ENCODE measurements at regions not wholly inside any gene's neighbourhood (a gene's known extent, or its start where the extent isn't known, plus 50 kb on each side); places are given as distances from the start of the nearest gene placed in this dataset.

- Histone ChIP-seq H3K36me3 (no peaks in the 10 kb centered on the region), H3K27ac (no peak overlapping the region), H3K9me3 (no peaks in the 10 kb centered on the region), H3K4me1 (peaks cover 0 to under 1% (median 0%) of the 10 kb centered on the region in 3 donors), H3K4me3 (no peak overlapping the region), H3K27me3 (no peaks in the 10 kb centered on the region)
- peak in 1 of 4 donors; percentile 36 for ATAC-seq
- no peak for TF ChIP-seq CTCF (IDR thresholded peaks at IDR 0.05)
- WGBS, 2 donors = 50 to 53% methylated on average over 5 of the region's 5 CpGs
- FAIRE-seq = no peak
- no peak for DNase-seq
- intact Hi-C loops (cut with DNase I) = no loop called here
Measured at GRCh38 chr2:234245945-234246344, 195.4 kb downstream of the SPP2 start.

DNA sequence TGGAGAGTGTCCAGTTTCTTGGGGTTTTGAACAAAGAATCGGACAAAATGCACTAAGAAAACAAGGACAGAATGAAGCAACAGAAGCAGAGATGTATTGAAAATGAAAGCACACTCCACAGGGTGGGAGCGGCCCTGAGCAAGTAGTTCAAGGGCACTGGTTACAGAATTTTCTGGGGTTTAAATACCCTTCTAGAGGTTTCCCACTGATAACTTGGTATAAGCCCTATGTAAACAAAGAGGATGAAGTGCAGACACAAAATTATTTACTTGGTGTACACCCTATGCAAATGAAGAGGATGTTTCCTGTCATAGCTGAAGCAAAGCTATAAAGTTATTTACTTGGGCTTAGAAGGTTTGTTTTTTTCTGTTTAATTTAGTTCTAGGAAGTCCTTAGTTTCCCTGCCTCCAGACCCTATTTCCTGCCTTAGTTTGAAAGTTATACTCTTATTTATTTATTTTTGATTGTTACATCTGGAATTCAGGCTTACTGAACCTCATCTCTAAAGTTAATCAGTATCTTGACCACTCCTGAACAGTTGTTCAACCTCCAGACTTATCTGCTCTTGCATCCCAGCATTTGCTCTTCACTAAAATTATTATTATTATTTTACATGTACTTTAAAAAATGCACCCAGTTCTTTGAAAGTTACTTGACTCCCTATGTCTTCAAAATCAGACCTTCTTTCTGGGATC lies 193.5 kb downstream of the SPP2 start:
- Histone ChIP-seq H3K27me3 (no peaks in the 10 kb centered on the region), H3K36me3 (no peaks in the 10 kb centered on the region), H3K4me3 (no peak overlapping the region), H3K27ac (no peak overlapping the region), H3K9me3 (no peaks in the 10 kb centered on the region), H3K4me1 (no peaks in the 10 kb centered on the region)
- intact Hi-C loops (cut with DNase I) = no loop called here
- TF ChIP-seq CTCF (IDR thresholded peaks at IDR 0.05) = no peak
- ATAC-seq (no peak), DNase-seq (no peak), FAIRE-seq (no peak)
- WGBS, 2 donors = 79 to 90% methylated on average over 2 of the region's 2 CpGs

DNA sequence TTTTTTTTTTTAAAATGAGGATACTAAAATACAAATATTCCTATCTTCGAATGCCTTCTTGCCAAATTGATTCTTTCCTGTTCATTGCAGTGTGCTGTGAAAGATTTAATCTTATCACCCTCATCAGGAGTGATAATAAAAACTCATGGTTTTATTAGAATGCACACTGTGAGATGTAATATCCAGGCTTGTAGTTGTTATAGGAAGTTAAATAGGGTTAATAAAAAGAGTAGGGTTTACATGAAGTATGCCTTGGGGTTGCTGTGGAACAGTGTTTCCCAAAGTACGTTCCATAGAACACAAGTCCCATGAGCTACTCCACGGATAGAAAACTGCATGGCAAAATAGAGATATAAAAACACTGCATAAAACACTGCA lies 191.9 kb downstream of the SPP2 start:
- TF ChIP-seq CTCF (IDR thresholded peaks at IDR 0.05) = no peak
- Histone ChIP-seq H3K27me3 (no peaks in the 10 kb centered on the region), H3K27ac (no peak overlapping the region), H3K9me3 (no peaks in the 10 kb centered on the region), H3K4me3 (no peak overlapping the region), H3K36me3 (no peaks in the 10 kb centered on the region), H3K4me1 (no peaks in the 10 kb centered on the region)
- FAIRE-seq = no peak
- DNase-seq = no peak
- ATAC-seq = no peak
- intact Hi-C loops (cut with DNase I) = no loop called here
- WGBS, 2 donors = 67 to 81% methylated on average over 3 of the region's 3 CpGs

DNA sequence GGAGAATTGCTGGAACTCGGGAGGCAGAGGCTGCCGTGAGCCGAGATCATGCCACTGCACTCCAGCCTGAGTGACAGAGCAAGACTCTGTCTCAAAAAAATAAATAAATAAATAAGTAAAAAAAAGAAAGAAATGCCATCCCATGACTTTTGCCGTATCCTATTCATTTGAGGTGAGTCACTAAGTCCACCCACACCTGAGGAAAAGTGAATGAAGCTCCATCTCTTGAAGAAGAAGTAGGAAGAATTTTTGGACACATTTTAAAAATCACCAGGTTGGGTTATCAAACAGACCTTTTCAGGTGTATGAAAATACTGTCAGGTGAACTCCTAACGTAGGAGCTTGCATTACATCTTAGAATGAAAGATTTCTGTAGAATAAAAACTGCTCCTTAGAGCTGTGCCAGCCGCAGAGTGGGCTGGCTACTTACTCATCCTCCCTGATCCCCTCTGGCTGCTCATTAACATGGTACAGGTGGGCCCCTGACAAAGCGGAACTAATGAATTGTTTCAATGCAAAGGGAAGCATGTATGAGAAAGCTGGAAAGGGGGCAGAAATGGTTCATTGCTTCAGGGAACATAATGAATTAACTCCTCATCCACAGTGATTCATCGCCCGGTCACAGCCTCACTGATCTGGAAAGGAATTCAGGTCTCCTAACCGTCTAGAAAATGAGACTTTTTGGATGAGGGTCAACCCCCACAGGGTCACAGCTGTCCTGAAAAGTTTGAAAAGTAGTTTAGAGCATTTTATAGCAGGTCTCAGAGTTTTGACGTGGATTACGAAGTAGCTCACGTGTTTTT lies 191.4 kb downstream of the SPP2 start:
- FAIRE-seq = no peak
- 84 to 90% methylated on average over 13 of the region's 13 CpGs for WGBS, 2 donors
- TF ChIP-seq CTCF (IDR thresholded peaks at IDR 0.05) = no peak

GRCh38 chr2:234240917-234241316 lies 190.4 kb downstream of the SPP2 start:
- no peaks in the 10 kb centered on the region for H3K4me1 ChIP-seq
- DNase-seq (no peak), ATAC-seq (no peak), FAIRE-seq (no peak)
- no peak for TF ChIP-seq CTCF (IDR thresholded peaks at IDR 0.05)
- no peaks in the 10 kb centered on the region for H3K9me3 ChIP-seq
- no peak overlapping the region for H3K27ac ChIP-seq
- H3K4me3 ChIP-seq = no peak overlapping the region
- H3K36me3 ChIP-seq = no peaks in the 10 kb centered on the region
- 74 to 76% methylated on average over 2 of the region's 2 CpGs for WGBS, 2 donors
- intact Hi-C loops (cut with DNase I) = no loop called here
- H3K27me3 ChIP-seq = no peaks in the 10 kb centered on the region

More for the DNA sequence above, 191.4 kb downstream of the SPP2 start:
- intact Hi-C loops (cut with DNase I) = no loop called here
- DNase-seq (no peak), ATAC-seq (no peak)
- H3K27ac ChIP-seq = no peak overlapping the region
- H3K4me1 ChIP-seq = no peaks in the 10 kb centered on the region
- no peaks in the 10 kb centered on the region for H3K27me3 ChIP-seq
- H3K9me3 ChIP-seq = no peaks in the 10 kb centered on the region
- no peak overlapping the region for H3K4me3 ChIP-seq
- H3K36me3 ChIP-seq = no peaks in the 10 kb centered on the region
